SW 1271 (cell line): ENCODE measurements at regions not wholly inside any gene's neighbourhood (a gene's known extent, or its start where the extent isn't known, plus 50 kb on each side); places are given as distances from the start of the nearest gene placed in this dataset.

Experiments
- DNase-seq, 2 experiments: peaks; one replicate each; lab custom pipeline; 2025; lab: John Stamatoyannopoulos, UW

GRCh38 chr11:112858289-112859023, 102.8 kb upstream of the NCAM1 start:
- DNase-seq = no peak

- no peak for DNase-seq
These were observed 101.4 kb upstream of the NCAM1 start for GRCh38 chr11:112859787-112860186.

- DNase-seq = no peak
These were observed 99.9 kb upstream of the NCAM1 start for GRCh38 chr11:112861356-112861755.

DNA sequence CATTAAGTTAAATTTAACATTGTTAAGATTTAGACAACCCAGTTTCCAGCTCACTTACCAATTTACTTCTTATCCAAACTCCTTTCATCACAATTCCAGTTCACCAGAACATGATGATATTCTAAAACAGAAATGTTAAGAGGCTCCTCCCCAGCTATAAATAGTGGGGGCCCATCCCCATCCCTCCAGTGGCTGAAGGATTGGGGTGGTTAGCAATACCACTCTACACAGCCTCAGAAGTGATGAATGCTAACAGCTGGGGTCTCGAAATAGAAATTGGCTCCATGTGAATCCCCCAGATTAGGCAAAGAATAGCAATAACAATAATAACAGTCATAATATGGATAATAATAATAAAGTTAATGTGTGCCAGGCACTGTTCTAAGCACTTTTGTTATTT, 97.9 kb upstream of the NCAM1 start:
- DNase-seq = no peak

GRCh38 chr11:112864672-112865071, 96.5 kb upstream of the NCAM1 start:
- no peak for DNase-seq

DNA sequence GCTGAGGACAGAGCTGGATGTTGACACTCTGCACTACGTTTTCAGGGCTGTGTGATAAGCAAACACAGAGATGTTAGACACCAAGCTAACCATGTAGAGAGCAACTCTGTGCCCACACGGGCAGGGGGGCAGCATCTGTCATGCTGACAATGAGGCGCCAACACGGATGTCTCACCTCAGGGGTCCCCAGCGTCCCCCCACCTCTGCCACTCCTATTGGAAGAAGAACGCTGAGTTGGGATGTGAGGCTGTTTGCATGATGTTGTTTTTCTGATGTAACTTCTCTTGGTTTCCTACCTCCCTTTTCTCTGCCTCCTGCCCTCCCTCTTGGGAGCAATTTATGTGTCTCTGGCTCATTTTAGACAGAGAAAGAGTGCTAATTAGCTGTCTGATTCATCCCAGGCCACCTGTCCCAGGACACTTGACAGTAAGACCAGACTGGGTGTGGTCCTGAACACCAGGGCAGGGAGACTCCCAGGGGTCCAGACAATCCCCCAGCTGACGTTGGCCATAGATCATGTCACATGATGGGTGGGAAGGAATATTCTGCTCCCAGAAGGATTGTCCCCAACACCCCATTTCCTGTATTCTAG, 89.2 kb upstream of the NCAM1 start:
- no peak for DNase-seq

DNA sequence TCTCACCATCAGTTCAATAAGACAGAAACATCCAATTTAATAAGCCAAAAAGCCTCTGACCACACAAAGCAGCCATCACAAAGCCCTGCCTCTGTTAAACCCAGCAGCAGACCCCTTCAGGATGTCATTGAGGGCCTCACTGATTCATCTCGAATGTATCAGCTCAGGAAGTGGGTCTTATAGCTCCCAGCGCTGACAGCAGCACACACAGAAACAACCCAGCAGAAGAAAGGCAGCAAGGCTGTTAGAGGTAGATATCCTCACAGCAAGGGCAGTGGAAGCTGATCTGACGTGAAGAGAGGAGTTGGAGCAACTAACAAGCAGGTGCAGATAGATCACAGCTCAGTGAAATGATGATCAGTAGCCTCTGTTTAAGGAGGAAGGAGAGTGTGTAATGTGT, 86.2 kb upstream of the NCAM1 start:
- no peak for DNase-seq

- DNase-seq = no peak
These were observed 83.6 kb upstream of the NCAM1 start for GRCh38 chr11:112877581-112877980.

DNA sequence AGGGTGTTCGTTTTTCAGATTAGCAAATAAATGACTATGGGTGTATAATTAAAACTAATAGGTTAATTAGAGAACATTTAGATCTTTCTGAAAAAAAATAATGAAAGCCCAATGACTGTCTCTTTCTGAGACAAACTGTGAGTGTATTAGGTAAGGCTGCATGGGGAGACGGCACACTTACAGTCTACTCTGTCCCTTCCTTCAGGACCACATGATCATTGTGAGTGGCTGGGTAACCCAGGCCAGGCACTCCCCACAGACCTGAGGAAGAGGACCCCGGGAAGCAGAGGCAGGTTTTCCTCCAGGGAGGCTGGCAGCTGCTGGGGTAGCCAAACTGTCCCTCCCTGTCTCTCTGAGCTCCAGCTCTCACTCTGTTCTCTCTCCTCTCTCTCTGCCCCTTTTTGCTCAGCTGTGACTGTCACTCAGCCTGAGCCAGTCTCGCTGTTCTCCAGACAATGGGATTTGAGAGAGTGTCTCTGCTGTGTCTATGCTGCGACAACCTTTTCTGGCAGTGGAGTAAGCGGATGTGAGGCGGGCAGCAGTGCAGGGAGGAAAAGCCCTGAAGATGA, 83.1 kb upstream of the NCAM1 start:
- no peak for DNase-seq

DNA sequence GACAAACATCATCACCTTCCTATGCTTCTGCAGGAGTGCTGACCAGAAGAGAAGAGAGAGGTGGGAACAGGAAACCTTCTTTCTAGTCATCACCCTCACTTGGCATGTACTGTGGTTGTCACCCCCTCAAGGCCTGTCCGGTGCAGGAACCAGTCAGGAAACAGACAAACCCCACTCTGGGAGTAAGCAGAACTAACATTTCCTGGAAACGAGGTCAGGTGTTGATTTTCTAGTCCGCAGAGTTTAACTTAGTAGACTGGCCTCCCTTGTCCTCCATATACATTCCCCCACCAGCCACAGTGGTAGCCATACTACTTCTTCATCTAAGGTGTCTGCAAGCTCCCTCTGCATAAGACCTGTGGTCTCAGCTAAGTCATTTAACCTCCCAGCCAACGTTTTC, 80.7 kb upstream of the NCAM1 start:
- no peak for DNase-seq

GRCh38 chr11:112881461-112881860, 79.8 kb upstream of the NCAM1 start:
- no peak for DNase-seq

- no peak for DNase-seq
These were observed 78.5 kb upstream of the NCAM1 start for GRCh38 chr11:112882494-112883381.

DNA sequence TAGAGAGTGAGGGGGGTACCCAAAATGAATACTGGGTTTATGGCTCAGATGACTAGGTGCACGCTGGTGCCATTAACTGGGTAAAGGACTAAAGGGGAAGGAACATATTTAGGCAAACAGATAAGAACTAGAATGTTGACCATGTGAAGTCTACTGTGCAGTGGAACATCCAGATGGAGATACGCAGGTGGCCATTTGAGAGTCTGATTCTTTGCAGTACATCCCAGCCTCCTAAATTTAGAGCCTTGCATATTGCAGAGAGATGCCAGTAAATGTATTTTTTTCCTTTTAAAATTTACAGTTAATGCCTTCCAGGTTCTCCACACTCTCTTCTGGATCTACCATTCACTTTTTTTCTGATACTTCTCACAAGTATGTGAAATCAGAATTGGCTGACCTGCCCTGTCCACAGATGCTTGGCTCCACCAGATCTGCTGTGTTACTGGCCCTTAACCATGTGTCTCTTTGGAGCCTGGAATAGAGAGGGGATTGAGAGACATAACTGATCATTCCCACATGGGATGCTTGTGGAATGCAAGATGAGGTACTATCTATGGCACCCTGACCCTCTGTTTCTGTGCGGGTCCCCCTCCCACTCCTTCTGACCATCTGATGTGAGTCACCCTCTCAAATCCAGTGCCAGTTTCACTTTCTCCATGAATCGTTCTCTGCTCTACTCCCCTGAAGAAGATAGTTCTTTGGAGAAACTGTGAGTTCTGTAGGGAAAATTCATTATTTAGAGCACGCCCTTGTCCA, 77.0 kb upstream of the NCAM1 start:
- no peak for DNase-seq

DNA sequence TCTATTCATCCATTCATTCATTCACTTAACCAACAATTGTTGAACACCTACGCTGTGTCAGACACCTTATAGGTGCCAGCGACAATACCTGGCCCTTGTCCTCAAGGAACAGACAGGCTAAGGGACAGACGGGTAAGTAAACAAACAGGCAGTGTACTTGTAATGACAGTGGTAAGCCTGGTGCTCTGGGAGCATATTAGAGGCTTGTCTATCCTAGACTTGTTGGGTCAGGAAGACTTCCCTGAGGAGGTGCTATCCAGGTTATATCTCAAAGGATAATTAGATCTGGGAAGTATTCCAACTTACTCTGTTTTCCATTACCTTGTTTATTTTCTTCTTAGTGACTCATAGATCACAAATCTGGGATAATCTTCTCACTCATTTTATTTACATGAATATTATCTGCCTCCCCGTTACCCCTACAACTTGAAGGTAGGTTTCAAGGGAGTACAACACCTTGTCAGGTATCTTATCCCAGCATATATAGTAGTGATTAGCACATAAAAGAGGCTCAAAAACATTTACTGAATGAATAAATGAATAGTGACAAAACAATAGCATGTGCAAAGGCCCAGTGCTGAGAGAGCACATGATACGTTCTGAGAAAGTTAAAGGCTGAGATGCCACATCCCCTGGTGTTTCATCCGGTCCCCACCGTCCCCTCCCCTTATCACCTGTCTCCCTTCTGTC, 75.3 kb upstream of the NCAM1 start:
- no peak for DNase-seq

GRCh38 chr11:112886434-112887370, 74.5 kb upstream of the NCAM1 start:
- no peak for DNase-seq

GRCh38 chr11:112889446-112889845, 71.8 kb upstream of the NCAM1 start:
- DNase-seq = no peak

DNA sequence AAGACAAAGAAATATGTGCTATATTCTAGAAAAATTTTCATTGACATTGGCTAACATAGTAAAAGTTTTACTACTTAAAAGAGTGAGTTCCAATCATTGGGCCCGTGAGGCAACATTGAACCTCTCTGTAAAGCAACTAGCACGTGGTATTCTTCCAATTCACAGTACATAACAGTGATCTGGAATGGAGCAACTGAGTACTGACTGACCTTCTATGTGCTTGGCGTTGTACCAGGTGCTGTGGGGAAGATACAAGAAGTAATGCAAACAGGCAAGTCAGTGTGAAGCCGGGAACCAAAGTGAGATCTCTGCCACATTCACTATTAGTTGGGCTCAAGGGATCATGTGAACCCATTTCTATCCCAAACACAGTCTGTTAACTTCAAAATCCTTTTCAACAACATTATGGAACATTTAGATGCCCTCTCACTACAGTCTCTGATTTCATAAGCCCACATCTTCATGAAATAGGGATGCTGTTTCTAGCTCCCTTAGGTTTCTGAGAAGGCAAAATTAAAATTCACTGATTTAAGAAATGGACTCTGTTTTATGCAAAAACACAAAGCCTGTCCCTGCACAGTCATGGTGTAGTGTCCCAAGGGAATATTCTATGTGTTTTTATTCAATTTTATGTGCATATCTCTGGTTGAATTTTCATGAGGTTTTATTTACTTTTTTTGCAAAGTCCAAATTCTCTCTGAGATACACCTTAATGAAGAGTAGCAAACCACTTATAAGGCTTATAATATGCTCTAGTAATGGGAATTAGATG, 61.8 kb upstream of the NCAM1 start:
- no peak for DNase-seq

GRCh38 chr11:112901924-112902323, 59.3 kb upstream of the NCAM1 start:
- DNase-seq = no peak

DNA sequence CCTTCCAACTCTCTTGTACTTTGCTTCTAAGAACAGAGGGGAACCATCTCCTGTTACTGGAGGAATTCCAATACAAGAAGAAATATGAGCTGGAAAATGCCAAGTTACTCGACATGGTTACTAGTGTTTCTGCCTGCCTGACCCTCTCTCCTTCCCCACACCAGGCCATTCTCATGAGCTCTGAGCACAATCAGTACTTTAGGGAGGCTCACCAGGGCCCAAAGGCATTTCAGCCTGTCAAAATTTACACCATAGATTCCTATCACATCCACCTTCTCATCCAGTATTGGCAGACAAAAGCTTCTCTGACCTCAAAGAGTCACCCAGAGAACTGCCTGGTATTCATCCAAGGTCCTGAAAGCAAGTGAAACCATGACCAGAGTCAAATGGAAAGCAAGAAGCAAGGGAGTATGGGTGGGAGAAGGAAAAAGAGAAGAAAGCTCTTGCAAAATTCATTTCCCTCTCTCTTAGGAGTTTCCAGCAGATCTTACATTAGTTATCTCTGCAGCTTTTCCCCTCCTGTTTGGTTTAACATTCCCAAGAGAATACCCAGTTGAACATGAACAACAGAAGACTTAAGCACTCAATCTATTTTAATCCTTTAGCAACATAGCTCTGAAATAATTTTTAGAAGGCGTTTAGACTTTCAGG, 58.7 kb upstream of the NCAM1 start:
- DNase-seq = no peak
